Fibroblast of mammary gland (primary cell): ENCODE measurements at regions not wholly inside any gene's neighbourhood (a gene's known extent, or its start where the extent isn't known, plus 50 kb on each side); places are given as distances from the start of the nearest gene placed in this dataset.

ENCODE experiments used
- DNase-seq: peaks from one replicate; pipeline ENCODE4 v3.0.0-alpha.2; 2010; ENCODE audit warnings: low read depth
- H3K4me3 ChIP-seq: 2 replicates; pipeline ENCODE4 v1.5.1; 2011; ENCODE audit warnings: low read depth, mild to moderate bottlenecking, low read length, moderate library complexity; ENCODE audit not compliant: control insufficient read depth
- TF ChIP-seq, protein P1 (sequence below): conservative IDR thresholded peaks from 2 replicates; pipeline ENCODE4 v1.5.1; 2011; ENCODE audit warnings: low read depth, low read length, inconsistent platforms; ENCODE audit not compliant: control insufficient read depth, insufficient read depth

DNA sequence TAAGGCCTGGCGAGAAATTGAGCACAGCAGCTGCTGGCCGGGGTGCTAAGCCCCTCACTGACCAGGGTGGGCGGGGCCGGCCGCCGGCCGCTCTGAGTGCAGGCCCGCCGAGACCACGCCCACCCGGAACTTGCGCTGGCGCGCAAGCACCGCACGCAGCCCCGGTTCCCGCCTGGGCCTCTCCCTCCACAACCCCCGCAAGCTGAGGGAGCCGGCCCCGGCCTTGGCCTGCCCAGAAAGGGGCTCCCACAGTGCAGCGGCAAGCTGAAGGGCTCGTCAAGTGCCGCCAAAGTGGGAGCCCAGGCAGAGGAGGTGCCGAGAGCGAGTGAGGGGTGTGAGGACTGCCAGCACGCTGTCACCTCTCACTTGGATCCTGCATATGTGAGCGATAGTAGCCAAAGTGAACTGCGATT is 251.2 kb downstream of the GJA1 start:
- H3K4me3 ChIP-seq: no peak overlapping the region
- TF ChIP-seq, protein P1, sequence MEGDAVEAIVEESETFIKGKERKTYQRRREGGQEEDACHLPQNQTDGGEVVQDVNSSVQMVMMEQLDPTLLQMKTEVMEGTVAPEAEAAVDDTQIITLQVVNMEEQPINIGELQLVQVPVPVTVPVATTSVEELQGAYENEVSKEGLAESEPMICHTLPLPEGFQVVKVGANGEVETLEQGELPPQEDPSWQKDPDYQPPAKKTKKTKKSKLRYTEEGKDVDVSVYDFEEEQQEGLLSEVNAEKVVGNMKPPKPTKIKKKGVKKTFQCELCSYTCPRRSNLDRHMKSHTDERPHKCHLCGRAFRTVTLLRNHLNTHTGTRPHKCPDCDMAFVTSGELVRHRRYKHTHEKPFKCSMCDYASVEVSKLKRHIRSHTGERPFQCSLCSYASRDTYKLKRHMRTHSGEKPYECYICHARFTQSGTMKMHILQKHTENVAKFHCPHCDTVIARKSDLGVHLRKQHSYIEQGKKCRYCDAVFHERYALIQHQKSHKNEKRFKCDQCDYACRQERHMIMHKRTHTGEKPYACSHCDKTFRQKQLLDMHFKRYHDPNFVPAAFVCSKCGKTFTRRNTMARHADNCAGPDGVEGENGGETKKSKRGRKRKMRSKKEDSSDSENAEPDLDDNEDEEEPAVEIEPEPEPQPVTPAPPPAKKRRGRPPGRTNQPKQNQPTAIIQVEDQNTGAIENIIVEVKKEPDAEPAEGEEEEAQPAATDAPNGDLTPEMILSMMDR: no peak
- no peak for DNase-seq

DNA sequence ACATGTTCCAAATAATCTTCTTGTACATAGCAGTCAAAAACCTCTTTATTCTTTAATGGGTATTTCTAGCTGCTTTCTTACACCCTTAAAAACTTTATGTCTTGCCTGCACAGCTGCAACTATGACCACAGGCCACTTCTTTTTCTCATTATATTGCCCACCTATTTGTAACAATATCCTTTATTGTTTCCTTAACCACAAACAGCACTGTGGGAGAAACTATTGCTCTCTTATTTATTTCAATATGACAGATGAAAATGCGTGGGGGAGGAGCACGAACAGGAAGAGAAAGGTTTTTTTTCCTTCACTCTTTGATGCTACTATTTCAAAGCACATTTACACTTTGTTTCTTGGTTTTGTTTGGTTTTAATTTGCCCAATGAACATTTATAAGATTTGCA is 253.5 kb downstream of the GJA1 start:
- no peak for DNase-seq
- TF ChIP-seq, protein P1: no peak

DNA sequence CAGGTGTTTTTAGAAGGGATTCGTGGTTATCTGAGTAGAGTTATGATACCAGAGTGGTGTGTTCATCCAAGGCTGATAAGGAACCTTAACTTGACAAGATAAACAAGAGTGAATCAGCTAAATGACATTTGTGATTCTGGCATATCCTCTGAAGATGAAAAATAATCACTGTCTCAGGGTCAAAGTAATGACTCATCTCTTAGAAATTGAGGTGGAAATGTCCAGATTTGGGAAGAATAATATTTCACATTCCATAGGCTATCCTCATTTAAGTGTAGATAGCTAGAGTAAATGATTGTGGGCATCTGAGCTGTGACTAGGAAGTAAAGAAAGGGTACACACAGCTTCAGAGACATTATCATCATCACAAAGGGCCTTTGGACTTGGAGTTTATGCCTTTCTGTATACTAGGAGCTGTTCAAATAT is 255.7 kb downstream of the GJA1 start:
- DNase-seq: peak; percentile 31
- H3K4me3 ChIP-seq: no peak overlapping the region
- TF ChIP-seq, protein P1: no peak

More for the DNA sequence above, 253.5 kb downstream of the GJA1 start:
- H3K4me3 ChIP-seq: no peak overlapping the region

- no peak overlapping the region for H3K4me3 ChIP-seq
- DNase-seq: peak; percentile 29
- TF ChIP-seq, protein P1: no peak
These were observed 258.9 kb downstream of the GJA1 start for GRCh38 chr6:121694389-121694788.

GRCh38 chr6:121694801-121695251 is 259.4 kb downstream of the GJA1 start:
- peak; percentile 25 for DNase-seq
- H3K4me3 ChIP-seq: no peak overlapping the region
- TF ChIP-seq, protein P1: no peak

- no peak overlapping the region for H3K4me3 ChIP-seq
- DNase-seq: no peak
- TF ChIP-seq, protein P1: no peak
These were observed 259.9 kb downstream of the GJA1 start for GRCh38 chr6:121695329-121695728.

DNA sequence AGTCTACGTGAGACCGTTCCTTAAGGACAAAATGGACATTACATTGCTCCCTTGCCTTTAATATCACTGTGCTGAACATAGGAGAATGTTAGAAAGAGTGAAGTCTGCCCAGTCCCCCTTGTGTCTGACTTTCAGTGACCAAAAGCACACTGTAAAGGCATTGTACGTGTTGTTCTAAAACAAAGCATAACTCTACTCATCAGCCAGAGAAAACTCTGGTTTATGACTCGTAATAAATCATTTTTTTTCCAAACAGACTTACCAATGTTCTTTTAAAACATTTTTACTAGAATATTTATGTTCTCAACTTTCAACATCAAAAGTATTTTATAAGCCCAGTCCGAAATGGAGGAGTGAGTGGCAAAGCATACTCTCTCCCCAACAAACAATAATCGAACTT is 262.5 kb downstream of the GJA1 start:
- no peak overlapping the region for H3K4me3 ChIP-seq
- DNase-seq: no peak
- TF ChIP-seq, protein P1: no peak
